Fibroblast of skin of left quadriceps (primary cell): ENCODE measurements at regions not wholly inside any gene's neighbourhood (a gene's known extent, or its start where the extent isn't known, plus 50 kb on each side); places are given as distances from the start of the nearest gene placed in this dataset.

Experiments
- DNase-seq, 2 experiments: peaks; one replicate each; pipeline ENCODE4 v3.0.0-alpha.2; 2013; ENCODE audit warnings: low read depth in 2 of 2

DNA sequence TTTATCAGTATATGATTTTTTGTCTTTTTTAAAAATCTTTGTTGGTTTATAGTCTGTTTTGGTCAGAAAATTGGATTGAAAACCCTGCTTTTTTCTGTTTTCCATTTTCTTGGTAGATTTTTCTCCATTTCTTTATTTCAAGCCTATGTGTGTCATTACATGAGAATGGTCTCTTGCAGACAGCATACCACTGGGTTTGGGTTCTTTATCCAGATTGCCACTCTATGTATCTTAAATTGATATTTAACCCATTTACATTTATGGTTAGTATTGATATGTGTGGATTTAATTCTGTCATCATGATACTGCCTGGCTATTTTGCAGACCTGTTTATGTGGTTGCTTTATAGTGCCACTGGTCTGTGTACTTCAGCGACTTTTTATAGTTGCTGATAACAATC is 239.9 kb upstream of the NDST4 start:
- no peak for DNase-seq

- no peak for DNase-seq
These were observed 229.8 kb upstream of the NDST4 start for GRCh38 chr4:115343171-115343570.

- DNase-seq: no peak
These were observed 221.5 kb upstream of the NDST4 start for GRCh38 chr4:115334736-115335411.

- no peak for DNase-seq
These were observed 218.7 kb upstream of the NDST4 start for GRCh38 chr4:115332078-115332477.

DNA sequence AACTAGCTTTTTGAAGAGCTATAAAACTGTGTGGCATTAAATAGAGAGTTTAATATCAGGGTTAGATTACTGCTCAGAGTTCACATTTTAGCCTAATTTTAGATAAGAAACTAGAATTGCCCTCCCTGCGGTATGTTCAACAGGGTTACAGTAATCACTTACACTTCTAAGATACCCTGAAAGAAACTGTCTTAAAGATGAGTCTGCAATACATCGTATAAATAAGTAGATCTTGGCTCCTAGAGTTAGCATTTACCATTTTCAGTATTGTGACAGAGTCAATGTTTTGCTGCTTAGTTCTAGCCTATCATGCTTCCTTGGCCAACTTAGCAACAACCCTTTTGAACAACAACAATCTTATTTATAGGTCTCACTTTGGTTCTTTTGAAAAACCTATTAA is 217.8 kb upstream of the NDST4 start:
- DNase-seq: no peak

GRCh38 chr4:115325836-115326235 is 212.4 kb upstream of the NDST4 start:
- DNase-seq: peak; percentile 18 to 21

- DNase-seq: no peak
These were observed 209.8 kb upstream of the NDST4 start for GRCh38 chr4:115323106-115323707.

DNA sequence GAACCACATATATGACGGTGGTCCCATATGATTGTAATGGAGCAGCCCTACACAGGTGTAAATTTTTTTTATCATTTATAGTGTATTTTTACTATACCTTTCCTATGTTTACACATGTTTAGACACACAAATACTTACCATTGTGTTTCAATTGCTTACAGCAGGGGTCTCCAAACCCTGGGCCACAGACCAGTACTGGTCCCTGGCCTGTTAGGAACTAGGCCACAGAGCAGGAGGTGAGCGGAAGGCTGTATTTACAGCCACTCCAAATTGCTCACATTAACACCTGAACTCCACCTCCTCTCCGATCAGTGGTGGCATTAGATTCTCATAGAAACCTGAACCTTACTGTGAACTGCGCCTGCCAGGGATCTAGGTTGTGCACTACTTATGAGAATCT is 201.8 kb upstream of the NDST4 start:
- no peak for DNase-seq

DNA sequence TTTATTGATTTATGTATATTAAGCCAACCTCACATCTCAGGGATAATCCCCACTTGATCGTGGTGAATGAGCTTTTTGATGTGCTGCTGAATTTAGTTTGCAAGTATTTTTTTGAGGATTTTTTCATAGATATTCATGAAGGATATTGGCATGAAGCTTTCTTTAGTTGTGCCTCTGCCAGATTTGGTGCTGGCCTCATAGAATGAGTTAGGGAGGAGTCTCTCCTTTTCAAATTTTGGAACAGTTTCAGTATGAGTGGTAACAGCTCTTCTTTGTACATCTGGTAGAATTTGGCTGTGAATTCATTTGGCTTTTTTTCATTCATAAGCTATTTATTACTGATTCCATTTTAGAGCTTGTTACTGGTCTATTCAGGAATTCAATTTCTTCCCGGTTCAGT is 197.2 kb upstream of the NDST4 start:
- no peak for DNase-seq

- DNase-seq: no peak
These were observed 181.3 kb upstream of the NDST4 start for GRCh38 chr4:115294717-115295116.

DNA sequence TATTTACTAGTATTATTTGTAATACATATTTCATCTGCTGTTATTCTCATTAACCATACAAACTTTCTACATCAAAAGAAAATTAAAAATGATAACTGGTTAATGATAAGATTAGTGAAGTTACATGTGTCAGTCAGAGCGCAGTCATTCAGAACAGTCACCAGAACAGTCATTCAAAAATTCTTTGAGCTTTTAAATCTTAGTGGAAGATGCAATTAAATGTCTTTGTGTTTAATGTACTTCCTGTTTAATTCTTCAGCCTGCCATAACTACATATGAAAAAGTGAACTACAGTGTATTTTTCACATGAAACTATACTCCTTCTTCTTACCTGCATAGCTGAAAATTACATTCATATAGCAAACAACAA is 179.7 kb upstream of the NDST4 start:
- no peak for DNase-seq

DNA sequence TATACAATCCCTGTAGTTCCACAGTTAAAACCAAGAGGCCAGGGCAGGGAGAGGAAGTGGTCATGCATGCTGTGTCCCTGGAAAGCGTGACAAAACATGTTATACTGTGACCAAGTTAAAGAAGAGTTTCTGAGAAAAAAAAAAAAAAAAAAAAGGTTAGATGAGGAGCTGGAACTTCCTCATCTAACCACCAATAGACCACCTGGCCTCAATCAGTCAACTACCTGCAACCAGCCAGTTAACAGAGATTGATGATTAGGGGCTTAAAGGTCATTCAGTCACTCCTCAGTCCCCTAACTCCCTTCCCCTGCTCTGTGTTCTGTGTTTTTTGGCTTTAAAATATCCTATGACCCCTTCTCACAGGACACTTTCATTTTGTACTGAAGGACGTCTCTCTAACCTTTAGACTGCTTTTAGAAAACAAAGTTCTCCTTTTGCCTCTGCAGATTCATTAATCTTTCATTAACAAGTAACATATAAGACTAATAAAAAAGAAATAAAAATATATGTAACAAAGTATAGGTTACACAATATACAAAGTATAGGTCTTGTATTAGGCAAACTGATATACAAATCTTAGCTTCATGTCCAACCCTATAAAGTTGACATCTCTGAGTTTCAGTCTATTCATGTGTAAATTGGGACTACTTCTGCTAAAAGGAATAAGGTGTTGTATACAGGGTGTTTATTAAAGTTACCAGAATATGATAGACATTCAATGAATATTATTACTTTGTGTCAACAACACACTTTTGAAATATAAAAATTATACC is 179.1 kb upstream of the NDST4 start:
- no peak for DNase-seq

- DNase-seq: no peak
These were observed 174.0 kb upstream of the NDST4 start for GRCh38 chr4:115287426-115287825.

- no peak for DNase-seq
These were observed 165.9 kb upstream of the NDST4 start for GRCh38 chr4:115279330-115279729.

DNA sequence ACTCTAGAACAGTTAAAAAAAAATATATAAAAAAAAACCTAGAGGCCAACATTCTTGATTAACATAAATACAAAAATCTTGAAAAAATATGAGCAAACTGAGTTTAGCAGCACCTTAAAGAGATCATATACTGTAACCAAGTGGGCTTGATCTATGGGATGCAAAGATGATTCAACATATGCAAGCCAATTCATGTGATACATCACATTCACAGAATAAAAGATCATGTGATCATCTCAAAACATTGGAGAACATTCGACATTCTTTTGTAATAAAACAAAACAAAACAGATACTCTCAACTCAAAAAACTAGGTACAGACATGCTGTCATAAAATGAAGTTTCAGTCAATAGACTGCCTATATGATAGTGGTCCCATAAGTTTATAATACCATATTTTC is 165.4 kb upstream of the NDST4 start:
- DNase-seq: no peak

DNA sequence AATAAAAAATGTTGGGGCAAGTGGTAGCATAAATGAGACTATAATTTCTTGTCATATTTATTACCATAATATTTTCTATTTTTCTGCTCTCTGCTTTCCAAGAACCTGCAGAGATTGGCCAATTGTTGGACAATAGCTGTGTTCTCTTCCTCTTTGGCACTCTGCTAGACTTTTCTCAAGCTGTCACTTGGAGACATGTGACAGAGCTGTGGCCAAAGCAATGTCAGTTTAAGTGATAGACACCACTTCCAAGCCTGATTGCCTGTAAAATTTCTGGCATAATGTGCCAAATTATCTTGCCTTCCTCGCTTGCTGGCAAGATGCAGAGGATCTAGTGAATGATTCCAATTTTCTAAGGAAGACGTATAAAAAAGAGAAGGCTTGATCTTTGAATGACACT is 162.2 kb upstream of the NDST4 start:
- no peak for DNase-seq

DNA sequence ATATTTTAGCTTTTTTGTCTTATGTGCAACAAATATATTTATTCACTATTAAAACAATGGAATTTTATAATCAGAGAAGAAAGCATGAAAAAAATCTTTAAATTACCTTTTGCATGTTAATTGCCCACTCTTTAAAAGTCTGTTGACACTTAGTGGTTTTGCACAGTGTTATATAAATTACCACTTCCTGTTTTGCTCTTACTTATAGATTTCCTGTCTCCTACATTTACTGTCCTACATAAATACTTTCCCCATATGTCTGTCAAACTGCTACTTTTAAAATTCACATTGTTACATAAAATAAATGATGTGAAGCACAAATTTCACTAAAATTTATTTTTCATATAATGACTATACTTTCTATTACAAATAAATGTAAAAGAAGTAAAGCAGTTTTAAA is 161.1 kb upstream of the NDST4 start:
- no peak for DNase-seq

DNA sequence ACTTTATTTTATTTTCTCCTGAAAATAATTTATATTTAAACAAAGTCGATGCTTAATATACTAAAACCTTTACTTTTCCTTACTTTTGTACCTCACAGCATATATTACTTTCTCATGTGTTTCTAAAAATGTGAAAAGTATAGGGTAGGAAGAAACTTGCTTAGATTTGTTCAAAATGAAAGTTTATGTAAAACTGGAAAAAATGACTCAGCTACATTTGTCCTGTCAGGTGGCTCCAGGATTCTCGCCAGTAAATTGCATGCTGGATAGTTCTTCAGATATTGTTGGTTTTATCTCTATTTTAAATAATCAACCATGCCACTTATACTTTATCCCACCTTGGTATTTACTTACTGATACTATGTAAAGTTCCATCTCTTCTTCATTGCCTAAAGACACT is 159.2 kb upstream of the NDST4 start:
- no peak for DNase-seq

DNA sequence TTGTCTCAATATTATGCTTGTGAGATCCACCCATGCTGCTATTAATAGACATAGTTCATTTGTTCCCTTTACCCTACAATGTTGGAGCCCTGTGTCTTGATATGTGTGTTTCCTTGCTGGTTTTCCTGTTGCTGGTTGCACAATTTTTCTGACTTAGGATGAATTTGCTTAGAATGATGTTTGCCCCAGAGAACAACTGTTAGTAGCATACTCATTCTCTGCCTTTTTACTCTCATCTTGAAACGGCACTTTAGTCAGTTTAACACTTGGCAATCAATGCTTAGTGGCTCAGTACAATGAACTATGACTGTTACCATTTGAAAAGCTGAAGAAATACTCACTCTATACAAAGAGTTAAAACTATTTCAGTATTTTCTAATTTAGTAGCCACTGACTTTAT is 158.8 kb upstream of the NDST4 start:
- DNase-seq: no peak

DNA sequence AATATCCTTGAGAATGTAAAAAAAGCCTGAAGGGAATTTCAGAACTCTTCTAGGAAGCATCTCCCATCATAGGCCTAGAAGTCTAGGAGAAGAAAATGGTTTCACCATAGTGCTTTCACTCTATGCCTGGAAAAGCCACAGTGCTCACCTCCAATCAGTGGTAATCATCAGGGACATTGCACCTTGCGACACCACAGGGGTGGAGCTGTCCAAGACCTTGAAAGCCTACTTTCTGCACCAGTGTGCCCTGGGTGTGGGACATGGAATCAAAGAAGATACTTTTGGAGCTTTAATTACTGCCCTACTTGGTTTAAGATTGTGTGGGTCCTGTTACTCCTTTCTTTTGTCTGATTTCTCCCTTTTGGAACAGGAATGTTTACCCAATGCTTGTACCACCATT is 146.8 kb upstream of the NDST4 start:
- no peak for DNase-seq

- no peak for DNase-seq
These were observed 146.2 kb upstream of the NDST4 start for GRCh38 chr4:115259642-115260041.

- DNase-seq: no peak
These were observed 136.4 kb upstream of the NDST4 start for GRCh38 chr4:115249808-115250207.

DNA sequence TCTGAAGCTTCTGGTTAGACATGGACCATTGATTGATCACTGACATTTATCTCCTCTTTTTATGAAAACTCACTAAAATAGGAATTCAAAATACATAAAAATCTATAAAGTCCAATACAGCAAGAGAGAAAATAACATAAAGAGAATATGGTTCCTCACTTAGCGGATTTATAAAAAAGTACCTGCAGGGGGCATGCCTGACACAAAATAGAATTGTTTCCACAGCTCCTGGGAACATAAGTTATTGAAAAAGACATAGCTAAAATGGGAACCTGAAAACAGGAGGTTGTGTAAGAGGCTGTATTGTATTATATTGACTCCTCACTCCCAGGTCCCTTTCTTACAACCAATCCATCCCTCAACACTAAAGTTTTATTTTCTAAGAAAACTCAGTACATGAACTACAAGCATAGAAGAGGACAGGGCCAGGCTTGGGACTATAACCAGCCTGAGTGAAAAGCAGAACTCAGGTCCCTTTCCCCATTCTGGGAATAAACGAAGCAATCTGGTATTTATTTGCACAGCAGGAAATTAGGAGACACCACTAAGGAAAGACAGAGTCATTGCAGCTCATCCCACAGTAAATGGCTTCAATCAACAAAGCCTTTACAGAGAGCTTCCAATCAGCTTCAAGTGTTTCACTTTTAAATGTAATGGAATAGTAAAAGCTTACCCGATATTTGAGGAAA is 121.1 kb upstream of the NDST4 start:
- no peak for DNase-seq
